T follicular helper cell (primary cell): ENCODE measurements at regions not wholly inside any gene's neighbourhood (a gene's known extent, or its start where the extent isn't known, plus 50 kb on each side); places are given as distances from the start of the nearest gene placed in this dataset.
"Not testable (repeated sequence)": the region's sequence is repeated elsewhere in the genome, so short reads cannot be mapped to it uniquely, and the experiment has no call there.

Experiments
- DNase-seq: peaks from one replicate; pipeline ENCODE4 v3.0.0-alpha.2; 2020; ENCODE audit warnings: low read depth

DNA sequence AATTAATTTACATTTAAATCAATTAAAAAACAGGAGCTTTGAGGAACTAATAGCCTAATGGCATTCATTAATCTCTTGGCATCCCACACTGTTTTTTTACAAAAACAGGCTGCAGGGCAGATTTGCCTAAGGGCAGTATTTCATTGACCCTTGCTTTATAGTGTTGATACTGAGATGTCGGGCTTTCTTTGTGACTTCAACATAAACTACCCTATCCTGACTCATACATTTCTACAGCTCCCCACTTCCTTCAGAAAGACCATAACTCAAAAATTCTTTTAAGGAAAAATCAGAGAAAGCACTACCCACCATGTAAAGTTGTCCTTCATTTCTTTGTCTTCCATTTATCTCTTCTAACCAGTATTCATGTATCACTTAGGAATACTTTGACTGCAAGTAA lies 92.2 kb upstream of the NT5E start:
- no peak for DNase-seq

DNA sequence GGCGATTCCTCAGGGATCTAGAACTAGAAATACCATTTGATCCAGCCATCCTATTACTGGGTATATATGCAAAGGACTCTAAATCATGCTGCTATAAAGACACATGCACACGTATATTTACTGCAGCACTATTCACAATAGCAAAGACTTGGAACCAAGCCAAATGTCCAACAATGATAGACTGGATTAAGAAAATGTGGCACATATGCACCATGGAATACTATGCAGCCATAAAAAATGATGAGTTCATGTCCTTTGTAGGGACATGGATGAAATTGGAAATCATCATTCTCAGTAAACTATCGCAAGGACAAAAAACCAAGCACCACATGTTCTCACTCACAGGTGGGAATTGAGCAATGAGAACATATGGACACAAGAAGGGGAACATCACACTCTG lies 93.1 kb upstream of the NT5E start:
- DNase-seq, result not testable (repeated sequence)

DNA sequence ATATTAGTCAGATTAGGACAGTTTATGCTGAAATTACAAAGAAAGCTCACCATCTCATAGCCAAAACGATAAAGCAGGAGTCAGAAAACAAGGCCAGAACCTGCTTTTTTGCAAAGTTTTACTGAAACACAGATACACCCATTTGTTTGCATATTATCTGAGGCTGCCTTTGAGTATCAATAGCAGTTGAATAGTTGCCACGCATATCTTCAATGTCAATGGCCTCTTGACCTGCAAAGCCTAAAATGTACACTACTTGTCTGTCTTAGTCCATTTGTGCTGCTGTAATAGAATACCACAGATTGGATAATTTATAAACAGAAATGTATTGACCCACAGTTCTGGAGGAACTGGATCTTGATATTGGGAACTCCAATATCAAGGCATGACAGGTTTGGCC lies 94.1 kb upstream of the NT5E start:
- DNase-seq, result no peak

DNA sequence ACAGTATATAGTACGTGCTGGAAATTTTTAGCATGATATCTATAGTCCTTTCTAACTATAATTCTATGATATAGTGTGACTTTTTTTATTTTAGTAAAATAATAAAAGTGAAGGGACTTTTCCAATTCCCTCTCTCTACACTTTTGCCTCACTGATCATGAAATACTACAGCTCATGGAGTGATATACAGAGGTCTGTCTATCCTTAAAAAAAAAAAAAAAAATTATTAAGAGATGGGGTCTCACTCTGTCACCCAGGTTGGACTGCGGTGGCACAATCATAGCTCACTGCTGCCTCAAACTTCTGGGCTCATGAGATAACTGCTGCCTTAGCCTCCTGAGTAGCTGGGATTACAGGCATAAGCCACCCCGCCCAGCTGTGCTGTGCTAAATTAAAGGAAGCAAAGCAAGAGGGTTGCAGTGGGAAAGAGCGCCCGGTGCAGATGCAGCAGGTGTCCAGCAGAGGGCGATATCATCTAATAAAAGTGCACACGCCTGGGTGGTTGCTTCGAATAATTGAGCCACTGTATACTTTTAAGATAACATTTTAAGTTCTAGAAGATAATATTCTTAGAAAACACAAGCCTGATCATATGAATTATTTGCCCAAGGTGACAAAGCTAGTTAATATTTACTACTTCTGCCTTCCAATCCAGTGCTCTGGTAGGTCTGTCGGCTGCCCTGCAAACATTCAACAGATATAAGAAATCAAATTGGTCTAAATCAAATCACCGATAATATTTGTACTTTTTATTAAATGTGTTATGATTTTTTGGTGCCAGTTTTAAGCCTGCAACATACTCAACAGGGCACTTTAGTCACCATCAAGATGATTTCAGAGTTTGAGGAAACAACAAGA lies 94.9 kb upstream of the NT5E start:
- peak; percentile 5 for DNase-seq

DNA sequence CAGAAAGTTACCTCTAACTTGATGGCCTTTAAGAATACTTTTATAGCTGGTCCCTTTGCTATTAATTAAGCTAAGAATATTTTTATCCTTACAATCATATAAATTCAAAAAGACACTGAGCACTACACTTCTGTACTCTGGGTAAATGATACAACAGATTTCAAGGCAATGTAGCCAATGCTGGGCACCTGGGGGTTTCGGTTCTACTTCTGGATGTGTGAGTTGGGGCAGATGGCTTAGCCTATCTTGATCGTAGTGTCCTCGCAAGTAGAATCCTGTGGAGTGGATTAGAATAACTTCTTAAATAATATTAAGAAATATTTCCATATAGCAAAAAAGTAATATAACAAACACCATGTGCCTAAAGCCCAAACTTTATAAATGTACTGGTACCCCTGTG lies 96.9 kb upstream of the NT5E start:
- DNase-seq, result no peak

DNA sequence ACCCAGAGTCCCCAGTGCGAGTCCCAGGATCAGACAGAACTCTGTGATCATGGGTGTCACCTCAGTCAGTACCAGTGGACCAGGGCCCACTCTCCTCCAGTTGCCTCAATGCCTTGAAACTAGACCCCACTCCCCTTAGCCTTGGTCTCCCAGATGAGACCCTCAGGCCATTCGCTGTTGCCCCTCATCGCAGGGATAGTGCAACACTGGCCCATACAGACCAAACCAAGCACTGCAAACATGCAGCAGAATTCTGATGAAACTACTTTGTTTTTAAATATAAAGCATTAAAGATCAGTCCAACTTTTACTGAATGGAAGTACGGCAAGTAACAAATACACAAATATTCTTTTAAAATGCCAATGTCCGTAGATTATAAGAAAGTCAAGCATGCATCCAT lies 101.2 kb upstream of the NT5E start:
- DNase-seq, result no peak

DNA sequence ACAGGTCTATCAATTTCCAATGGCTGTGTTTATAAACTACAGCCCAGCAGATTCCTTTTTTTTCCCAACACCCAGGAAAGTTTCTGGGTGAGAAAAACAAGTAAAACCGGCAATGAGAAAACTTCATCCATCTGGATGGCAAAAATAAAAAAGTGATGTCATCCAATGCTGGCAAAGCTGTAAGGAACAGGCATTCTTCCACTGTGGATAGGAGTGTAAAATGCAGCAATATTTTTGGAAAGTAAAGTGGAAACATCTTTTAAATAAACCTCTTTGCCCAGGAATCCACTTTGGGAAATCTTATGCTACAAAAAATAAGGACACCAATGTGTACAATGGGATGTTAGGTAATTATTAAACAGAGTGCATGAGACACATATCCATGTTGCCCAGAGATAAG lies 102.1 kb upstream of the NT5E start:
- no peak for DNase-seq

DNA sequence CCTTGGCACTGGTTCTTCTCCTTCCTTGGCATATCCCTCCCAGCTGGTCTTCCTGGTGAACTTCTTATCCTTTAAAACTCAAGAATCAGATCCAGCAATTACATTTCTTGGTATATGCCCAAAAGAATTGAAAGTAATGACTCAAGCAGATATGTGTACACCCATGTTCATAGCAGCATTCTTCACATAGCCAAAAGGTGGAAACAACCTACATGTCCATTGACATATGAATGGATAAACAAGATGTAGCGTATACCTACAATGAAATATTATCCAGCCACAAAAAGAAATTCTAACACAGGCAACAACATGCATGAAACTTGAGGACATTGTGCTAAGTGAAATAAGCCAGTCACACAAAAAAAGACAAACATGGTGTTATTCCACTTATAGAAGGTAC lies 103.7 kb upstream of the NT5E start:
- no peak for DNase-seq

DNA sequence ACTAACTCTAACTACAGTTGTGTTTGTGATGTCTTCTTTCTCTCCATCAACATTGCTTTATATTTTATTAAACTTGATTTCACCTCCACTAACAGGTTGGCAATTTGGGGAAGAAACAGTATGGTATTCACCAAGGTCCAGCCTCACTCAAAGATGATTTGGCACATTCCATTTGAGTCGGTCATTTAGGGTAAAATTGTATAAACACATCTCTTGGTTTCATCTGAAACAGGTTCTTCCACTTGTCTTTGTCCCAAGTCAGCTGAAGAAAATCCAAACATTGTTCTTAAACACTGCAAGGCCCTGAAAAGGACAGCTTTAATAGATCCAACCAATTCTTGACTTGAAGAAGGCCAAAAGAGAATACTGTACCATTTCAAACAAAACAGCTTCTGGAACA lies 104.9 kb upstream of the NT5E start:
- no peak for DNase-seq

DNA sequence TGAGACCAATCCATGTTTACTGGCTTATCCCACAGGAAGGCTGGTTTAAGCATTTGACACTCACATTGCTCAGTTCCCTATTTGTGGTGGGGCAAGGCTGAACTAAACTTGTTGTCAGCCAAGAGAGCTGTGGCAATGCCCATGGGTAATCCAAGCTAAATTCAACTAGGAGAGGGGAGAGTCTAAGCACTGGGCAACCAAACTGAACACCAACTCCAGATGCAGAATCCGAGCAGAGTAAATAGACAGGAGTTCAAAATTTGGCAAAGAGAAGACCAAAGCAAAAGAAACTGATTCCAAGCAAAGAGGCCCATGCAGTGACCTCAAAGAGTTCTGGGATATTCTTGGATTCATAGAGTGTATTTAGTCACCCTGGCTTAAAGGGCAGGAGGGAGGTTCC lies 106.5 kb upstream of the NT5E start:
- DNase-seq, result no peak

DNA sequence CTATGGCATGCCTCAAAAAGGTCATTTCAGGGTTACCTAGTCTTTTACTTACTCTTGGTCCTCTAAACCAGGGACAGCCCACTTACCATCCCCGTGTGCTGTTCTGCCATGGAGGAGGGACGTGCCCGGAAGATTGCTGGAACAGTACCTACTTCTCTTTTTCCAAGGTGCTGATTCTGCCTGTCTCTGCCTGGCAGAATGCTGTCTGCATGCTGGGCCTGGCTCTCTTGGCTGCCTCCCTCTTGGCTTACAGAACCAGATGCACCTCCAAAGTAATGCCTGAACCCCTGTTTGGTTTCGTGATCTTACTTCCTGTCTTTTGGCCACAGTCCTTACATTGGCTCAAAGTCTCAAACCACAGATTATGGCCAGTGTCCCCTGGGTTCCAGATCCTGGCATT lies 120.7 kb upstream of the NT5E start:
- no peak for DNase-seq

DNA sequence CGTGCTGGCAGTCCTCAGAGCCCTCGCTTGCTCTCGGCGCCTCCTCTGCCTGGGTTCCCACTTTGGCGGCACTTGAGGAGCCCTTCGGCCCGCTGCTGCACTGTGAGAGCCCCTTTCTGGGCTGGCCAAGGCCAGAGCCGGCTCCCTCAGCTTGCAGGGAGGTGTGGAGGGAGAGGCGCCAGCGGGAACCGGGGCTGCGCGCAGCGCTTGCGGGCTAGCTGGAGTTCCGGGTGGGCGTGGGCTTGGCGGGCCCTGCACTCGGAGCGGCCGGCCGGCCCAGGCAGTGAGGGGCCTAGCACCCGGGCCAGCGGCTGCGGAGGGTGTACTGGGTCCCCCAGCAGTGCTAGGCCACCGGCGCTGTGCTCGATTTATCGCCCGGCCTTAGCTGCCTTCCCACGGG lies 124.1 kb upstream of the NT5E start:
- not testable (repeated sequence) for DNase-seq

DNA sequence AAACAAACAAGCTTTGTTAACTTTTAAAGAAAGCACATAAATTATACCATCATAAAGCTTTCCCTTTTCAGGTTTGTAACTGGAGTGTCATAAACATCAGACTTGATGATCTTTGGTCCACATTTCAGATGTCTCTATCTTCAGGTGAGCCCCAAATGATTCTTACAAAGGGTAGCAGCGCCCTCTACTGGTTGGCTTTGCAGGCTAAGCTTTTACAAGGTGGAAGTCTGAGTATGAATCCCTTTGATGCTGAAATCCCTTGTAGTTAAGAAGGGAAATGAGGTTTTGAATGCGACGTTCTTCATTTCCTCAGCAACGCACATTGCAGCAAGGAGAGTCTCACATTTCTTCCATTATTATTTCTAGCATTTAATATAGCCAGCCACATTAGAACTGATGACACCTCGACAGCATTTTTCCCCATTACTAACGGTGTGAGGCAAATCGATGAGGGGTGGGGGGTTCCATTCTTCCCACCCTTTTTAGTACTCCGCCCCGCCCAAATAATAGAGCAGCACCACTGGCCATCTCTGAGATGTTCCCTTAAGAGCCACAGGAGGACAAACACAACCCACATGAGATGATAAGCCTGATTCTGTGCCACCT lies 126.3 kb upstream of the NT5E start:
- DNase-seq, result peak; percentile 43

DNA sequence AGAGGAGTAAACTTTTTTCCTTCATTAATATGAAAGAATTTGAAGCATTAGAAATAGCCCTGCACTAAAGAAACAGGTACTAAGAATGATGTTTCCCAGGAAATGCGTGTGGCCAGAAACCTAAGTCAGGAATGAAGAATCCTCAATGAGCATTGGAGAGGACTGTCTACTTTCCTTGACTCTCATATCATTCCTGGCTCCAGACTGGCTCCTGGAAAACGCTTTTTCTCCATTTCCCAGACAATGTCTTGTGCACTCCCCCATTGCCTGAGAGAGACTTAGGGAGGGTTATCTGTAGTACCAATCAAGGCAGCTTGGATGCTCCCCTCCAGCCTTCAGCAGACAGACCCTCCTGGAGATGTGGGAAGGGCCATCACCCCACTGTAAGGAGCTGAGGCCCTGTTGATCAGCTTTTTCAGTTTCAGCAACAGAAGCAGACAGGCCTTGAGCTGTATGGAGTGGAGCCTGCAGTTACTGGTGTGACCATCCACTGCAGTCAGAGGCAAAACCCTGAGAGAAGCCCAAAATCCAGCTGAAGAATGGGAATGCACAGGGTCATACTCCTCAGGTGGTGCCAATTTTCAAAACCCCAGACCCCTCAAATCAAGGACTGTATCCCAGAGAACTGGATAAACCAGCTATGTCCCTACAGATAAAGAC lies 127.3 kb upstream of the NT5E start:
- no peak for DNase-seq

DNA sequence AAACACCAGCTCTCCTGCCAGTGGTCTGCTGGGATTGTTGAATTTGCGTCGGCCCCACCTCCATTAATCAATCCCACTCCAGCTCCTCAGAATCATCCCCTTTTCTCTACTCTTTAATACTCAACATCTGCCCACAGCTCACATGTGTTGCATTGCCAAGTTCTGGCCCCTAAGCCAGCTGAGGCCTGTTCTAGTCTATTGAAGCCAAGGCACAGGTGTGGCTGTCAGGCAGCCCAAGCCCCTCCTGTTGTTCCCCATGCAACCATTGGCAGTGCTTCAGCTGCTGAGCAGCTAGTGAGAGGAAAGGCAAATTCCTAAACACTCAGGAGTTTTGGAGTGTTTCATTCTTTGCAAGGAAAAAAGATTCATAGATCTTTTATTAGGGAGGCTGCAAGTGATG lies 128.0 kb upstream of the NT5E start:
- DNase-seq, result no peak

DNA sequence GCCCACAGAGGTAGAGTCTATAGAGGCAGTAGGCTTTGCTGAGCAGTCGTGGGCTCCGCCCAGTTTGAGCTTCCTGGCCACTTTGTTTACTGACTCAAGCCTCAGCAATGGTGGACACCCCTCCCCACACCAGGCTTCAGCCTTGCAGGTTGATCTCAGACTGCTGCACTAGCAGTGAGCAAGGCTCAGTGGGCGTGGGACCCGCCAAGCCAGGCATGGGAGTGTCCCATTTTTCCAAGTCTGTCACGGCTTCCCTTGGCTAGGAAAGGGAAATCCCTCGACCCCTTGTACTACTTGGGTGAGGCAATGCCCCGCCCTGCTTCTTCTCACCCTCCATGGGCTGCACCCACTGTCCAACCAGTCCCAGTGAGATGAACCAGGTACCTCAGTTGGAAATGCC lies 135.3 kb upstream of the NT5E start:
- no peak for DNase-seq

DNA sequence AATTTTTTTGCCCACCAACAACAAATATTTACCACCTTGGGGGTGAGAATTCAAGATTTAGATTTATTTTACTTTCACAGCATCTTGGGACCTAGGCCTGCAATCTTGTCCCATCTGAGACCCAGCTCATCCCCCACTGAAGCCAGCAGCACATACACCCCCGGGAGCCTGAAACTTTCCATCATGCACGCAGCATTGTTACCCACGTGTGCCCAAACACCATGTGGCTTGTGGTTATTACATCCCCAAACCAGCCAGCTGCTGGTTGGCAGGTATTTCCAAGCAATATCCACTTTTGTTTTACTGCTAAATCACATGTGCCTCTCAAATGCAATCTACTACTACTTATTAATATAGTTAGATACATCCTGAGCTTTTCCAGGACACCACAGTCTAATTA lies 149.3 kb upstream of the NT5E start:
- no peak for DNase-seq

DNA sequence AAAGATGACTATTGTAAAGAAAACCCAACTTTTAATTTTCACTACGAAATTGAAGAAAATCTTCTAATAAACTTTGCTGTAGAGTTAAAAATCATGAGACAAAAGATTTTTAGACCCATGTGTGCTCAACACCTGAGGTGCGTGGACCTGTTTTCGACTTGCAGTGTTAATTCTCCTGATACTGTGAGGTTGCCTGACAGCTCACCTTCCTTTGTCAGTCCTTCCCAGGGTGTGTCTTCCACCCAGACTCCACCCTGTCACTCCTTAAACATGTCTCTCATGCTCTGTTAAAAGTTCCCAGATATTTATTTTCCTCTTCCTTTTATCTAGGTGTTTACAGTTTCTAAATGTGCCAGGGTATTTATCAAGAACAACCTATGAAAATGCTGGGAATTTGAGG lies 151.3 kb upstream of the NT5E start:
- DNase-seq, result no peak

DNA sequence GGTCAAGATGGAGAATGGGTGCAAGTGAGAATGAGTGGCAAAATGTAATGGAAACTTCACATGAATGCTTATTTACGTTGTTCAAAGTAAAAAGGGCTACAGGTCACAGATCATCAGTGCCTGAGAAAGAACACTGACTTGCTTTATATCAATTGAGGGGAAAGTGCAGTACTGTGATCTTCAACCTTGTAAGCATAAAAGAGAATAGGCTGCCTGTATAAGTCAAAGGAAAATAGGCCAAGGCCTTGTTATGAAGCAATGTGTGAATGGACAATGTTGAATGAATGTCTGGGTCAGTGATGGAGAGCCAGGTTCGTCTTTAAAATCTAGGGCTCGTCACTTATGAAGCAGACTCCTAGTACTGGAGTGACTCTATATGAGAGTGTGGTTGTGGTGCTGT lies 158.6 kb upstream of the NT5E start:
- DNase-seq, result no peak

DNA sequence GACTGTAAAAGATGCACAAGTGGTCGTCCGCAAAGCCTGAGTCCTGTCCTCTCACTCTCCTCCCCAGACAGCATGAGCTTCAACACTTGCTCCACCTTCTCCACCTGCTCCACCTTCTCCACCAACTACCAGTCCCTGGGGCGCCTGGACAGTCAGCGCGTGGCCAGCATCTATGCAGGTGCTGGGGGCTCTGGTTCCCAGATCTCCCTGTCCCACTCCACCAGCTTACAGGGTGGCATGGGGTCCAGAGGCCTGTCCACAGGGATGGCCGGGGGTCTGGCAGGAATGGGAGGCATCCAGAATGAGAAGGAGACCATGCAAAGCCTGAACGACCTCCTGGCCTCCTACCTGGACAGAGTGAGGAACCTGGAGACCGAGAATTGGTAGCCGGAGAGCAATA lies 162.2 kb upstream of the NT5E start:
- DNase-seq, result no peak

DNA sequence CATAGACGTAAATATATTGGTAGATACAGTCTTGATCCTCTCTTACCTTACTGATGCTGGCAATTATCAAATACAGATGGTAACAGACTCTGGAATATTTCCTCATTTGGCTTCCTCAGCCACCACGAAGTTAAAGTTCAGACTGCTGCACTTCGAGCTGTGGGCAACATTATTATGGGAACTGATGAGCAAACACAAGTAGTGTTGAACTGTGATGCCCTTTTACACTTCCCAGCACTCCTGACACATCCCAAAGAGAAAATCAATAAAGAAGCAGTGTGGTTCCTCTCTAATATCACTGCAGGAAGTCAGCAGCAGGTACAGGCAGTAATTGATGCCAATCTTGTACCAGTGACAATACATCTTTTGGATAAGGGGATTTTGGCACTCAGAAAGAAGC lies 162.7 kb upstream of the NT5E start:
- no peak for DNase-seq

DNA sequence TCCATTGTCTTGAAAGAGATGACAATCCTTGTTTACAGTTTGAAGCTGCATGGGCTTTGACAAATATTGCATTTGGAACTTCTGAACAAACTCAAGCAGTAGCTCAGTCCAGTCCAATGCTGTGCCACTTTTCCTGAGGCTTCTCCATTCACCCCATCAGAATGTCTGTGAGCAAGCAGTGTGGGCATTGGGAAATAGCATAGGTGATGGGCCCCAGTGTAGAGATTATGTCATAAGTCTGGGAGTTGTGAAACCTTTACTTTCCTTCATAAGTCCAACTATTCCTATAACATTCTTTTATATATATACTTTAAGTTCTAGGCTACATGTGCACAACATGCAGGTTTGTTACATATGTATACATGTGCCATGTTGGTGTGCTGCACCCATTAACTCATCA lies 163.4 kb upstream of the NT5E start:
- not testable (repeated sequence) for DNase-seq

DNA sequence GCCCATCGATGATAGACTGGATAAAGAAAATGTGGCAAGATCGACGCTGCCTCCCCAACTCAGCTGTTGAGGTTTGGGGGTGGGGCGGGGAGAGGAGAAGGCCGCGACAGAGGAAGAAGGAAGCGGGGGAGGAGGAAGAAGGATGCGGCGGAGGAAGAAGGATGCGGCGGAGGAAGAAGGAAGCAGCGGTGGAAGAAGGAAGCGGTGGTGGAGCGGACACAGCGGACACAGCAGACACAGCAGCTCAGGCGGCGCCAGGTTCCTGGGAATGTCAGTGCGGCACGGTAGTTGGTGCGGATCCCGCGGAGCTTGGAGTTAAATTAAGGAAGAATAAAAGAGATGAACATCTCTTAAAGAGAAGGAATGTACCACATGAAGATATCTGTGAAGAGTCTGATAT lies 163.9 kb upstream of the NT5E start:
- no peak for DNase-seq
